HG03025 (cell line): ENCODE measurements at regions not wholly inside any gene's neighbourhood (a gene's known extent, or its start where the extent isn't known, plus 50 kb on each side); places are given as distances from the start of the nearest gene placed in this dataset.
A peak's percentile ranks its signal among the peaks of the same experiment; 100 is the strongest.

ENCODE experiments used
- ATAC-seq: cut with Tn5 transposase; IDR thresholded peaks from one replicate; pipeline ENCODE4 v1.9.1; 2021; ENCODE audit warnings: mild to moderate bottlenecking, moderate library complexity; ENCODE audit not compliant: unreplicated experiment, low FRiP score

GRCh38 chr9:82363682-82364081 is 375.1 kb downstream of the SPATA31D1 start:
- no peak for ATAC-seq

DNA sequence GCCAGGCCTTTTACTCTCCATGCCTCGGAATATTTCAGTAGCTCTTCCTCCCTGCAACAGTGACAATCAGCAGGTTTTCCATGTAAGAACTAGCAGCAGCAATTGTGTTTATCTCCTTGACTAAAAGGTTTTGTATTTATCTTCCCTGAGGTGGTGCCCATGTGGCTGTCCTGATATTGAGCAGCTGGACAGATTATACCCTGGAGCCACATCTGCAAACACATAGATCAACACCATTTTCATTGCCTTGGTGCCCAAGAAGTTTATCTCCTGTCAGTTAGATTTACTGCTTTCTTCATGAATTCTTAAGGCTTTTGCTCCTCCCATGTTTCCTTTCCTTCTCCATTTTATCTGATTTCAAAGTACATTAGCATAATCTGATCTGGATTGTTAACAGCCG is 378.4 kb downstream of the SPATA31D1 start:
- ATAC-seq, result no peak

DNA sequence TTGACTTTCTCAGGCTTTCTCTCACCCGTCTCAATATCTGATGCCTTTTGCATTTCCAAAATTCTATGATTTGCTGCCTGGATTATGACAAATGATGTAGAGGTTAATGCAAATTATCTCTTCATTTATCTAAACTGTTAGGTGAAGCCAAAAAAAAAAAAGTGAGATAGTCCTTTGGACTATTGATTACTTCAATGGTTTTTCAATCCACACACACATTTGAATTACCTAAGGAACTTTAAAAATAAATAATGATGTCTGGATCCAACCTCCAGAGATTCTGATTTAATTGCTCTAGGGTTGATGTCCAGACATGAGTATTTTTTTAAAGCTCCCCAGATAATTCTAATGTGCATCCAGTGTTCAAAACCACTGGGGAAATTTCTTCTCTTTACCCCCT is 379.4 kb downstream of the SPATA31D1 start:
- no peak for ATAC-seq

DNA sequence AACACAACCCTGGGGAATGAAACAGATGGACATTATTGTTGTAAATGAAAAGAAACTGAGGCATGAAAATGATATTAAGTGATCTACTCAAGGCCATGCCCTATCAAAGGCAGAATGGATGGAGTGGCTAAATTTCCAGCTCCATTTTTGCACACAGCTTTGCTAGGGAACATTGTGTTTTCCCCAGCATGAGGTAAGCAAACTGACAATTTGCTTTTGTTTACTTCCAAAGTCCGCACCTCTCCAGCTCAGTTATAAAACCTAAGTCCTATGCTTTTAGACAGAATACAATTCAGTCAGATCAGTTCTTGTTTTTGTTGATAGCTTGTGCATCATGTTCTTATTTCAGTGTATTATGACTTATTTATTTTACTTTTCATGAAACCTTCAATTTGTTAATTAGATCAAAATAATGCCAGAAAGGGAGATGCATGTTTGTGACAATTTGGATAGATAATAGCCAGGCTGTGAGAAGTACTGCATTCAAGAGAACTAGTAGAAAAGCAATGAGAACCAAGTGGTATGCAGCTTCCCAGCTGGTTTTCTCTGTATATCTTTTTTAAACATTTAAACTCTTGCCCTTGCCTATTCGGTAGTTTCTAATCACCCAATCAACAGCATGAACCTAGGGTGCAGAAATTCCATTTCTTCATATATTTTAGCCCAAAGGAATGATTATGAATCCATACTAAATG is 380.8 kb downstream of the SPATA31D1 start:
- no peak for ATAC-seq

GRCh38 chr9:82375041-82375440 is 386.5 kb downstream of the SPATA31D1 start:
- ATAC-seq, result no peak

DNA sequence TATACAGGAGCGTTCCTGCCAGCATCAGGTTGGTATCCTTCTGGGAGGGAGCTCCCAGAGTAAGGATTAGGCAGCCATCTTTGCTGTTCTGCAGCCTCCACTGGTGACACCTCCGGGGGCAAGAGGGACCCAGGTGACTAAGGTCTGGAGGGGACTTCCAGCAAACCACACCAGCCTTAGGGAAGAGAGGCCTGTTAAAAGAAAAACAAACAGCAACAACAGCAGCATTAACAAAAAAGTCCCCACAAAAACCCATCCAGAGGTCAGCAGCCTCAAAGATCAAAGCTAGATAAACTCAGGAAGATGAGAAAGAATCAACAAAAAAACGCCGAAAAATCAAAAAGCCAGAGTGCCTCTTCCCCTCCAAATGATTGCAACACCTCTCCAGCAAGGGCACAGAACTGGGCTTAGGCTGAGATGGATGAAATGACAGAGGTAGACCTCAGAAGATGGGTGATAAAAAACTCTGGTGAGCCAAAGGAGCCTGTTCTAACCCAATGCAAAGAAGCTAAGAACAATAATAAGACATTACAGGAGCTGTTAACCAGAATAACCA is 388.2 kb downstream of the SPATA31D1 start:
- ATAC-seq, result no peak

GRCh38 chr9:82382887-82383616 is 394.5 kb downstream of the SPATA31D1 start:
- ATAC-seq, result no peak

GRCh38 chr9:82385633-82386032 is 397.1 kb downstream of the SPATA31D1 start:
- ATAC-seq, result no peak

DNA sequence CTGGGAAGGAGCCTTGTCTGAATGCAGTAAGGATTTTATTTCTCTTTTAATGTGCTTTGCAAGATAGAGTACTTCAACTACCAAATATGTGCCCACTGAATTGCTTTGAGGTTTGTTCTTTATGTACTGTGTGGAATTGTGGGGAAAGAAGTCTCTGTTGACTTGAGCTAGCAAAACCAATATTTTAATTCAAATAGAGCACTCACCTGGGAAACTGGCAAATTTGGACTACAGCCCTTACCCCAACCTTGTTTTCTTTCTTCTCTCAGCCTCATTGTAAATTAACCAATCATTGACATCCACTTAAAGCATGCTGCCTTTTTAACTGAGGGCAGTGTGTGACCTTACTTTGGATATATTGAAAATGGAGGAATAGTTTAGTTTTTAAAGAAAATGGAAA is 409.0 kb downstream of the SPATA31D1 start:
- no peak for ATAC-seq

GRCh38 chr9:82404196-82404870 is 415.8 kb downstream of the SPATA31D1 start:
- ATAC-seq, result no peak

DNA sequence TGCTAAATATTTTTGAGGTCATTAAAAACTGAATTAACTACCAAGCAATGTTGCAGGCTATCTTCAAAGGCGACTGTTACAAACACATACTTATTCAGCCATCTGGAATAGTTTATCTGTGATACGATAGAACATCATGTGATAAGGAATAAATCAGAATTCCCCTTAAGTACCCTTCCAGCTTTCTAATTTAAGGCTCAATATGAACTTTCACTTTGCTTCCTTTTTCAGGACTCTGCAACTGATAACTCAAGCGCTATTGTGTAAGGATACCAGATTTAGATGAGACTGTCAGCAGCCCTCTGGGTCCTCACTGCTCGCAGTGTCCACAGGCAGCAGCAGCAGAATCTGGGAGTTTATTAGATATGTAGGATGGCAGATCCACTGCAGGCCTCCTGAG is 416.3 kb downstream of the SPATA31D1 start:
- no peak for ATAC-seq

DNA sequence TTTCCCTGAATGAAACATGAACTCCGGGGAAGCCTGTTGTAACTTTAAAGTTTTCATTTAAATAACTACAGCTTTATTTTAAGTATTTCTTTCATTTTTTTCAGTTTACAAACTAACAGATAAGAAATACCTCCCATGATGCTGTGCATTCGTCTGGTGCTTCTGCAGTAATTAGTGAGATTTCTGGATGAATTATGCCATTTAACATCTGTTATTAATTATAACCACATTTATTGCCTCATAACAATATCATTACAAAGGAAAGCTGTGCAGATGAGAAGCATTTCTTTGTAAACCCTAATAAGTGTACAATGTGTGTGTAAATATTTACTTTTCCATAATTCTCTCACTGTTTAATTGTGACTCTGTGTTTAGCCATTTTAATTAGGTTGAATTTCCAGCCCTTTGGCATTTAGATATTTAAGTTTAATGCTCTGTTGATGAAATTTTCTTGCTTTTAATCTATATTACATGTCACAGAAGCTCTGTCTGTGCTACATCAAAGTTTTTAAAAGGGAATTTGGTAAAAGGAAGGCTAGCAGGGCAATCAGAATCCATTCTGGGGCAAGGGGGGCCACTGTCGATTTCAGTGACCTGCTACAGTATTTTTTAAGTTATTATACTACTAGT is 418.0 kb downstream of the SPATA31D1 start:
- no peak for ATAC-seq

DNA sequence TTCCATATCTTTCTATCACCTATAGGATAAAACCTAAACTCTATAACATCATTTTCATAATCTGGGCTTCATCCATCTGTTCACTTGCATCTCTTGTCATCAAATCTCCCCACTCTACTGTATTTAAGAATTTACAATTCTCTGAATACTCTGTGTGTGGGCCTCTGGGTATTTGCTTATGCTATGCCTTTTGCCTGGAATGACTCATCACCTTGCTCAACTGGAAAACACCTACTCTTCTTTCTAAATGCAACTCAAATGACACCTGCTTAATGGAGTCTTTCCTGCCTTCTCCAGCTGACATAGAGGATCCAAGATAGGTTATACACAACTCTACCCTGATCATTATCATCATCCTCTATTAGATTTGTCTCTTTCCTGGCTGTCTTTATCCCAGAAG is 421.7 kb downstream of the SPATA31D1 start:
- peak; percentile 91 for ATAC-seq

GRCh38 chr9:82410866-82411265 is 422.3 kb downstream of the SPATA31D1 start:
- ATAC-seq, result peak; percentile 26

- ATAC-seq, result no peak
Measured at GRCh38 chr9:82412586-82413305, 424.2 kb downstream of the SPATA31D1 start.

DNA sequence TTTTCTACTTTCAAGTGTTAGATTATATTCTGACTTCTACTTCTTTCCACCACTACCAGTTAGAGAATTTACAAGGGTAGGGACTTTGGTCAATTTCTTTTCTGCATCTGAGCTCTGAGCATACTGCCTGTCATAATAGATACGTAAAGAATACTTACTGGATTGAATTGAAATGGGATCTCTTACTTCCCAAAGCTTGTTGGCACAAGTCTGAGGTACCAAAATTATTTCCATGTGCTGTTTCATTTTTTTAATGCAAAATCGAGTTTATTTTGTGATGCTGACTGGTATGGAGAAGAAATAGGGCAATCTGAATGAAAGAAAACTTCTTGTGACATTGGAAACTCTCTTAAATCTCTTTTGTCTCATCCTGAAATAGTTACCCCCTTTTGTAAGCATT is 428.9 kb downstream of the SPATA31D1 start:
- no peak for ATAC-seq

DNA sequence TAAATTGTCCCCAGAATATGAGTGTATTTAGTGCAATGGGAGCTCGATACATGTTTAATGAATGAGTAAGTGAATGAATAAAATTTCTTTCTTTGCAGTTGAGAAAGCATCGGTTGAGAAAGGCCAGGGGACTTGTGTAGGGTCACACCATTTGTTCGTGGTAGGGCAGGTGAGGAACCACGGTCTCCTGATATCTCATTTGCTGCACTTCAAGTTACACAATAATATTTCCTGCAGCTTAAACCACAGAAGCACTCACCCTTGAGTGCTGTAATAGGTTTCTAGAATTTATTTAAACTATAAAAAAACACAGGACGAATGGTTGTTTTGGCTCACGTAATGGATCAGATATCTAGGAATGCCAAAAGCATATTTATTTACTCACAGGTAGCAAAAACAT is 429.8 kb downstream of the SPATA31D1 start:
- ATAC-seq, result no peak

GRCh38 chr9:82419696-82420486 is 431.3 kb downstream of the SPATA31D1 start:
- no peak for ATAC-seq

- no peak for ATAC-seq
Measured at GRCh38 chr9:82421498-82421897, 432.9 kb downstream of the SPATA31D1 start.
